Keratinocyte (primary cell): ENCODE measurements at regions not wholly inside any gene's neighbourhood (a gene's known extent, or its start where the extent isn't known, plus 50 kb on each side); places are given as distances from the start of the nearest gene placed in this dataset.

ENCODE experiments used
- EZH2 ChIP-seq: IDR thresholded peaks from one replicate; pipeline ENCODE4 v1.6.1; 2012; ENCODE audit warnings: inconsistent platforms, mild to moderate bottlenecking, low read length, moderate library complexity
- TF ChIP-seq, protein P1 (sequence below), 3 experiments: IDR thresholded peaks in 1 of 3; conservative IDR thresholded peaks in 1 of 3; optimal IDR thresholded peaks in 1 of 3; 2 replicates in 2 of 3; 3 replicates in 1 of 3; pipeline versions ENCODE3 to v1.5.1; 2011; ENCODE audit warnings: low read length in 3 of 3, mild to moderate bottlenecking in 3 of 3, moderate library complexity in 2 of 3, control low read depth in 1 of 3, inconsistent platforms in 1 of 3; ENCODE audit not compliant: insufficient read depth in 2 of 3; ENCODE audit errors: extremely low read depth in 1 of 3

DNA sequence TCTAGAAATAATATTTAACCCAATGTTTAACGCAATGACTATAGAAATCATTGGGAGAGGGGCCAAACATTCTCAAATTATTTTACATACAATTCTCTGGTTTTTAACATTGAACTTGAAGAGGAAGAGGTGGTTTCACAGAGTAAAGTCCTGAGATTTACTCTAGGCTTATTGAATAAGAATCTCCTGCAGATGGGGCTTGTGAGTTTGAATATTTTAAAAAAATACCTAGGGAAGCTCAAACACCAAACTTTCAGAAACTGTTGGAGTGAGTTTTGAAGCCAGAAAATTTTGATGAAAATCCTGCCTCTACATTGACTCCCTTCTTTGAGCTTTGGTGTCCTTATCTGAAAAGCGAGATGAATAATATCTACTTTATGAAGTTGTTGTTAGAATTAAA is 906.6 kb downstream of the TUSC7 start:
- TF ChIP-seq, protein P1, sequence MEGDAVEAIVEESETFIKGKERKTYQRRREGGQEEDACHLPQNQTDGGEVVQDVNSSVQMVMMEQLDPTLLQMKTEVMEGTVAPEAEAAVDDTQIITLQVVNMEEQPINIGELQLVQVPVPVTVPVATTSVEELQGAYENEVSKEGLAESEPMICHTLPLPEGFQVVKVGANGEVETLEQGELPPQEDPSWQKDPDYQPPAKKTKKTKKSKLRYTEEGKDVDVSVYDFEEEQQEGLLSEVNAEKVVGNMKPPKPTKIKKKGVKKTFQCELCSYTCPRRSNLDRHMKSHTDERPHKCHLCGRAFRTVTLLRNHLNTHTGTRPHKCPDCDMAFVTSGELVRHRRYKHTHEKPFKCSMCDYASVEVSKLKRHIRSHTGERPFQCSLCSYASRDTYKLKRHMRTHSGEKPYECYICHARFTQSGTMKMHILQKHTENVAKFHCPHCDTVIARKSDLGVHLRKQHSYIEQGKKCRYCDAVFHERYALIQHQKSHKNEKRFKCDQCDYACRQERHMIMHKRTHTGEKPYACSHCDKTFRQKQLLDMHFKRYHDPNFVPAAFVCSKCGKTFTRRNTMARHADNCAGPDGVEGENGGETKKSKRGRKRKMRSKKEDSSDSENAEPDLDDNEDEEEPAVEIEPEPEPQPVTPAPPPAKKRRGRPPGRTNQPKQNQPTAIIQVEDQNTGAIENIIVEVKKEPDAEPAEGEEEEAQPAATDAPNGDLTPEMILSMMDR (optimal IDR thresholded peaks at IDR 0.05 in 1 of 3, IDR thresholded peaks at IDR 0.05 in 1 of 3, conservative IDR thresholded peaks at IDR 0.05 in 1 of 3; ENCODE audit: extremely low read depth in 1 of 3, insufficient read depth in 2 of 3, low read length in 3 of 3), result no peak
- TF ChIP-seq EZH2, result no peak
